ENCODE measurements at regions not wholly inside any gene's neighbourhood (a gene's known extent, or its start where the extent isn't known, plus 50 kb on each side); places are given as distances from the start of the nearest gene placed in this dataset.
"Not testable (repeated sequence)": the region's sequence is repeated elsewhere in the genome, so short reads cannot be mapped to it uniquely, and the experiment has no call there.

- H3K9me3 Mint-ChIP-seq; H3K27ac Mint-ChIP-seq; H3K36me3 Mint-ChIP-seq (ENCODE audit: low read depth); H3K4me1 Mint-ChIP-seq (ENCODE audit: low read depth); H3K4me3 Mint-ChIP-seq: not testable (repeated sequence)
- H3K27me3 Mint-ChIP-seq = peaks cover 12% of the 10 kb centered on the region
Measured at GRCh38 chr1:65657609-65658008, 135.1 kb upstream of the PDE4B start.

DNA sequence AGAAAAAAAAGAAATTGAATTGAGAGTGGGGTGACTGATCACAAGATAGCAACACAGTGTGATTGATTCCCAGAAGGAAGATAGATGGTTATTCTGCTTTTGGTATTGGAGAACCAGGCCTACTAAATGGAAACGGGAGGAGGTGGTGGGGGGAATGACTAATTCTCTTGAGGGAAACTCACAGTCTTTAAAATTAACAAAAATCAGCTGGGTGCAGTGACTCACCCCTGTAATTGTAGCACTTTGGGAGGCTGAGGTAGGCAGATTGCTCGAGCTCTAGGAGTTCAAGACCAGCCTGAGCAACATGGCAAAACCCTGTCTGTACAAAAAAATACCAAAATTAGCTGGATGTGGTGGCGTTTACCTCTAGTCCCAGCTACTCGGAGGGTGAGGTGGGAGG is 134.6 kb upstream of the PDE4B start:
- Mint-ChIP-seq H3K4me3 (no peak overlapping the region), H3K27me3 (peaks cover 8% of the 10 kb centered on the region), H3K4me1 (ENCODE audit: low read depth) (no peaks in the 10 kb centered on the region), H3K36me3 (ENCODE audit: low read depth) (no peaks in the 10 kb centered on the region), H3K27ac (no peak overlapping the region), H3K9me3 (peaks cover 3% of the 10 kb centered on the region)

DNA sequence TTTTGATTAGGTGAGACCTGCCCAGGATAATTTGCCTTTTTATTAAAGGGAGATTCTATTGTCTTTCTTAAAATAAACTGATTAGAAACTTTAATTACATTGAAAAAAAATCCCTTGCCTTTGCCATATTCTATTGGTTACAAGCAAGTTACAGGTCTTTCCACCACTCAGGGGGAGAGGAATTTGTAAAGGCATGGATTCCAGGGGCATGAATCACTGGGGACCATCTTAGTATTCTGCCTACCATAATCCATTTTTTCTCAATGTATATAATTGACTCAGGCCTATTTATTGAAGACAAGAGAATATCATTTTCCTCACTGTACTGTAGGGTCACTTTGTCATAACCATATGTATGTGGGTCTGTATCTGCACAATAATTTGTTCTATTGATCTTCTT is 124.3 kb upstream of the PDE4B start:
- H3K27ac Mint-ChIP-seq = no peak overlapping the region
- H3K9me3 Mint-ChIP-seq = peaks cover 9% of the 10 kb centered on the region

DNA sequence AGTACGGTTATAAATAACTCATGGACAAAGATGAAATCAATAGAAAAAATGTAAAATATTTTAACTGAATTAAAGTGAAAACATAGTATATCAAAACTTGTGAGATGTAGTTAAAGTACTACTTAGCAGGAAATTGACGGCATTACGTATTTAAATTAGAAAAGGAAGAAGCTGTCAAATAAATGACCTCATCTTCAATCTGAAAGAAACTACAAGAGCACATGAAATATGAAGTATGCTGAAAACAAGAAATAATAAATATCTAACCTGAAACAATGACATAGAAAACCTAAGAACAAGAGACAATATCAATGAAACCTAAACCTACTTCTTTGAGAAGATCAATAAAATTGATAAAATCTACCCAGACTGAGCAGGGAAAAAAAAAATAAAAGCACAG is 122.2 kb upstream of the PDE4B start:
- Mint-ChIP-seq H3K27me3 (peaks cover 39% of the 10 kb centered on the region), H3K9me3 (peaks cover 9% of the 10 kb centered on the region), H3K4me3 (no peak overlapping the region), H3K27ac (no peak overlapping the region), H3K4me1 (ENCODE audit: low read depth) (no peaks in the 10 kb centered on the region), H3K36me3 (ENCODE audit: low read depth) (peaks cover 3% of the 10 kb centered on the region)

More for the DNA sequence above, 124.3 kb upstream of the PDE4B start:
- H3K36me3 Mint-ChIP-seq (ENCODE audit: low read depth) = peaks cover 3% of the 10 kb centered on the region
- no peaks in the 10 kb centered on the region for H3K4me1 Mint-ChIP-seq (ENCODE audit: low read depth)
- H3K4me3 Mint-ChIP-seq = no peak overlapping the region
- peaks cover 34% of the 10 kb centered on the region for H3K27me3 Mint-ChIP-seq

- peaks cover 4% of the 10 kb centered on the region for H3K9me3 Mint-ChIP-seq
- H3K36me3 Mint-ChIP-seq (ENCODE audit: low read depth) = no peaks in the 10 kb centered on the region
- peaks cover 30% of the 10 kb centered on the region for H3K27me3 Mint-ChIP-seq
- no peak overlapping the region for H3K27ac Mint-ChIP-seq
- no peak overlapping the region for H3K4me3 Mint-ChIP-seq
- H3K4me1 Mint-ChIP-seq (ENCODE audit: low read depth) = no peaks in the 10 kb centered on the region
Measured at GRCh38 chr1:65674522-65674921, 118.2 kb upstream of the PDE4B start.

GRCh38 chr1:65679773-65680172 is 112.9 kb upstream of the PDE4B start:
- Mint-ChIP-seq H3K27ac (no peak overlapping the region), H3K27me3 (peaks cover 22% of the 10 kb centered on the region), H3K9me3 (no peaks in the 10 kb centered on the region), H3K4me1 (ENCODE audit: low read depth) (no peaks in the 10 kb centered on the region), H3K4me3 (no peak overlapping the region), H3K36me3 (ENCODE audit: low read depth) (no peaks in the 10 kb centered on the region)

DNA sequence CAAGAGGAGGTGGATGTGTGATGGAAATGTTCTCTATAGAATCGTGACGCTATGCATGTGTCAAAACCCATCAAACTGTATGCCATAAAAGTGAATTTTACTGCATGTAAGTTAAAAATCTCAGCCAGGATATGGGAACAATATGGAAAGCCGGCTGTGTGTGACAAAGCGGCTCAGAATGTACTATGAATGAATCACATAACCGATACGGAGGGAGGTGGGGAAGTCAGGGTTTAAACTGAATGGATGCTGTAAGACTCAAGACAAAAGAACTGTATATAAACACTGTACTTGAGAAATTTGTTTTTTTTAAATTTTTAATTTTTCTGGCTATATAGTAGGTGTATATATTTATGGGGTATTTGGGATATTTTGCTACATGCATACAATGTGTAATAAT is 111.6 kb upstream of the PDE4B start:
- H3K9me3 Mint-ChIP-seq = no peaks in the 10 kb centered on the region
- no peak overlapping the region for H3K27ac Mint-ChIP-seq
- H3K4me1 Mint-ChIP-seq (ENCODE audit: low read depth) = no peaks in the 10 kb centered on the region
- peaks cover 25% of the 10 kb centered on the region for H3K27me3 Mint-ChIP-seq
- no peaks in the 10 kb centered on the region for H3K36me3 Mint-ChIP-seq (ENCODE audit: low read depth)
- no peak overlapping the region for H3K4me3 Mint-ChIP-seq

DNA sequence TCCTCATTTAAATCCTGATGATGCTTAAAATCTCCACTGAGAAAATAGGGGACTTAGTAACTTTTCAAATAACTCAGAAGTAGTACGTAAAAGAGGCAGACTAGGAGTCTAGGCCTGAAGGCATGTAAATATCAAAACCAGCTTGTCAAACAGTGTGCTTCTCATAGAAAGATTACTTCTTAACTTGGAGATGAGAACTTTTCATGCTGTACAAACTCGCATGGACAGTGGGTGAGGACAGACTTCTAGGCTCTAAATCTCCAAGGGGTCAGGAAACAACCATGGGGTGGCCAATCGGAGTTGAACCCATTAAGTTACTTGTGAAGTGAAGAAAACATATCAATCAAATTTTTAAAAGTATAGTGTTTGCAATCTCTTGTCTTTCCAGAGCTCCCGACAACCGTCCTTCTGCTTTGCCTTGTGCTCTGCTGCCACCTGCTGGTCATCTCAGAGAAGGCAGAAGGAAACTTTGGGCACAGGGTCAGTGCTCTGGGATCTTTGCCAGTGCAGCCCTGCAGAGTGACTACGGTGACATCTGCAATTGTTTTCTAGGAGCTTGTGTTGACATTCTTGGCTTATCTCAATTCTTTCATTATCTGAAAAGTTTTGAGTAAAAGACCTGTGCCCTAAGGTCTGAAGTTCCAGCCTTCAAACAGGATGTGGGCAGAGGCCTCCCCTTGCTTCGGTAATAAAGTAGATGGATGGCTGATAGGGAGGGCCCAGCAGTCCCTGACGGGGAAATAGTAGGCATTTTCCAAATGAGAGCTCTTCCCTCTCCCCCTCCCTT is 105.1 kb upstream of the PDE4B start:
- H3K27me3 Mint-ChIP-seq = peaks cover 22% of the 10 kb centered on the region
- H3K4me3 Mint-ChIP-seq = no peak overlapping the region
- no peaks in the 10 kb centered on the region for H3K36me3 Mint-ChIP-seq (ENCODE audit: low read depth)
- H3K4me1 Mint-ChIP-seq (ENCODE audit: low read depth) = peaks cover 8% of the 10 kb centered on the region
- no peaks in the 10 kb centered on the region for H3K9me3 Mint-ChIP-seq
- no peak overlapping the region for H3K27ac Mint-ChIP-seq

- Mint-ChIP-seq H3K36me3 (ENCODE audit: low read depth) (no peaks in the 10 kb centered on the region), H3K27ac (no peak overlapping the region), H3K9me3 (no peaks in the 10 kb centered on the region)
Measured at GRCh38 chr1:65688215-65688566, 104.5 kb upstream of the PDE4B start.

GRCh38 chr1:65688848-65689247 is 103.8 kb upstream of the PDE4B start:
- Mint-ChIP-seq H3K36me3 (ENCODE audit: low read depth) (no peaks in the 10 kb centered on the region), H3K27ac (no peak overlapping the region), H3K27me3 (peaks cover 17% of the 10 kb centered on the region), H3K4me3 (no peak overlapping the region), H3K4me1 (ENCODE audit: low read depth) (peaks cover 8% of the 10 kb centered on the region), H3K9me3 (no peaks in the 10 kb centered on the region)

More at GRCh38 chr1:65688215-65688566, 104.5 kb upstream of the PDE4B start:
- H3K4me1 Mint-ChIP-seq (ENCODE audit: low read depth) = peaks cover 8% of the 10 kb centered on the region
- H3K27me3 Mint-ChIP-seq = peaks cover 22% of the 10 kb centered on the region
- H3K4me3 Mint-ChIP-seq = no peak overlapping the region

GRCh38 chr1:65691152-65691900 is 101.4 kb upstream of the PDE4B start:
- Mint-ChIP-seq H3K9me3 (no peaks in the 10 kb centered on the region), H3K27ac (no peak overlapping the region), H3K4me3 (no peak overlapping the region), H3K4me1 (ENCODE audit: low read depth) (peaks cover 8% of the 10 kb centered on the region), H3K36me3 (ENCODE audit: low read depth) (no peaks in the 10 kb centered on the region), H3K27me3 (peaks cover 6% of the 10 kb centered on the region)

DNA sequence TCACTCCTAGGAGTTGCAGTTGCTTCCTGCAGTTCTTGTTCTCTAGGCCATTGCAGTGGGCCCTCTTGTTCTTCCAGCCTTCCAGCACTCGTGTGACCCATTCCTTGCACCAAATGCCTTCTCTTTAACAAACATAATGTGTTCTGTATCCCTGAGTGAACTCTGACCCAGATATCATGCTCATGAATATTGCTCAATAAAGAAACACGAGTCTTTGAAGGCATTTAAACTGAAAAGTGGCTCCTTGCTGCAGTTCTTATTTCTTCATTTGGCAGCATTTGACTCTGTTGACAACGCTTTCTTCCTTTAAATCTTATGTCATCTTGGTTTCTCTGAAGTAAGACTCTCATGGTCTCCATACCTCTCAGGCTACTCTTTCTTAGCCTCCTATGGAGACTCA is 100.7 kb upstream of the PDE4B start:
- H3K9me3 Mint-ChIP-seq = no peaks in the 10 kb centered on the region
- H3K27ac Mint-ChIP-seq = no peak overlapping the region
- no peaks in the 10 kb centered on the region for H3K36me3 Mint-ChIP-seq (ENCODE audit: low read depth)
- H3K4me1 Mint-ChIP-seq (ENCODE audit: low read depth) = peaks cover 8% of the 10 kb centered on the region
- H3K27me3 Mint-ChIP-seq = peaks cover 2% of the 10 kb centered on the region
- no peak overlapping the region for H3K4me3 Mint-ChIP-seq

DNA sequence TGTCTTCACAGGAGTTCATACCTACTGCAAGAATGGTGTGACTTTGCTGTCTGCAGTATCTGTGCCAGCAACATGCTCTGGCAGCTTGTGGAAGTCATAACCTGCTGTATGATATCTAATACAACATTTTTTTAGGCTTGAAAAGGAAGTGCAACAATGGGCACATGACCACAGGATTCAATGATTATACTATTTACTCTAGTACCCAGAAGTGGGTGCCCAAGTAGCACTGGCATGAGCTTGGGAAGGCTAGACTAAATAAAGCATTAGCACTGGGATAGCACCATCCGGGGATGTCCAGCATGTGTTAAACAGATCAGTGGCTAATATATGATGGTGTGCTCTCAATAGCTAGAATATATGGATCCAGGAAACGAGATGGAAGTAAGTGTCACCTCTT is 98.6 kb upstream of the PDE4B start:
- H3K36me3 Mint-ChIP-seq (ENCODE audit: low read depth) = no peaks in the 10 kb centered on the region
- no peaks in the 10 kb centered on the region for H3K9me3 Mint-ChIP-seq

GRCh38 chr1:65694933-65695332 is 97.8 kb upstream of the PDE4B start:
- Mint-ChIP-seq H3K27ac (no peak overlapping the region), H3K4me3 (no peak overlapping the region), H3K4me1 (ENCODE audit: low read depth) (no peaks in the 10 kb centered on the region), H3K9me3 (no peaks in the 10 kb centered on the region), H3K36me3 (ENCODE audit: low read depth) (no peaks in the 10 kb centered on the region), H3K27me3 (peaks cover 5% of the 10 kb centered on the region)

More for the DNA sequence above, 98.6 kb upstream of the PDE4B start:
- H3K4me3 Mint-ChIP-seq = no peak overlapping the region
- no peak overlapping the region for H3K27ac Mint-ChIP-seq
- no peaks in the 10 kb centered on the region for H3K27me3 Mint-ChIP-seq
- no peaks in the 10 kb centered on the region for H3K4me1 Mint-ChIP-seq (ENCODE audit: low read depth)

DNA sequence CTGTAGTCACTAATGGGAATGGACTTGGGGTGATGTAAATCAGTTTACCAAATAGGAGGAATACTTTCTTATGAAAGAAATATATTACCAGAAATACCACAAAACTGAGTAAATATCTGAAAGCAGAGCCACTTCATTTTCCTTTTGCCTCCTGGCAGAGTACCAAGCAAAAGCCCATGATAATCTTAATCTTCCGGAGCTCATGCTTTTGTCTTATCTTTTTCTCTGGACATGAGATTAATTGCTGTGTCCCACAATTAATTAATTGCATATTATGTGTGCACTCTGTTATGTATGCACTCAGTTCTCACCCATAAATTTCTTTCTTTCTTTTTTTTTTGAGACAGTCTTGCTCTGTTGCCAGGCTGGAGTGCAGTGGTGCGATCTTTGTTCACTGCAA is 94.1 kb upstream of the PDE4B start:
- no peak overlapping the region for H3K27ac Mint-ChIP-seq
- no peak overlapping the region for H3K4me3 Mint-ChIP-seq
- peaks cover 11% of the 10 kb centered on the region for H3K27me3 Mint-ChIP-seq
- H3K36me3 Mint-ChIP-seq (ENCODE audit: low read depth) = no peaks in the 10 kb centered on the region
- no peaks in the 10 kb centered on the region for H3K4me1 Mint-ChIP-seq (ENCODE audit: low read depth)
- no peaks in the 10 kb centered on the region for H3K9me3 Mint-ChIP-seq
